Left ventricle myocardium inferior (tissue), 1 donor: ENCODE measurements at regions not wholly inside any gene's neighbourhood (a gene's known extent, or its start where the extent isn't known, plus 50 kb on each side); places are given as distances from the start of the nearest gene placed in this dataset.

Experiments
- DNase-seq: peaks from one replicate; pipeline ENCODE4 v3.0.0-alpha.2; 2020
- H3K27ac ChIP-seq: fragments of 200-600 bp; replicated peaks from 2 replicates; pipeline ENCODE4 v1.8.0; 2021
- H3K27me3 ChIP-seq: fragments of 200-600 bp; 2 replicates; pipeline ENCODE4 v1.8.0; 2021; ENCODE audit warnings: low read depth
- H3K36me3 ChIP-seq: fragments of 200-600 bp; 2 replicates; pipeline ENCODE4 v1.8.0; 2021
- H3K4me1 ChIP-seq: fragments of 200-600 bp; 2 replicates; pipeline ENCODE4 v1.8.0; 2021
- H3K4me3 ChIP-seq: fragments of 200-600 bp; 2 replicates; pipeline ENCODE4 v1.8.0; 2021; ENCODE audit warnings: mild to moderate bottlenecking, moderate library complexity
- H3K9me3 ChIP-seq: fragments of 200-600 bp; replicated peaks from 2 replicates; pipeline ENCODE4 v1.8.0; 2021
- CTCF ChIP-seq: fragments of 200-600 bp; IDR thresholded peaks from 2 replicates; pipeline ENCODE4 v1.8.0; 2021; ENCODE audit warnings: antibody characterized with exemption, mild to moderate bottlenecking, borderline replicate concordance
- intact Hi-C: fragments of 100-400 bp; cut with micrococcal nuclease; formaldehyde crosslinking; loops from one replicate; pipeline ENCODE4 v1.11.0; 2022
- donor health status: DM: no; HTN: yes; CAD: no; lungs with severe emphysema.

DNA sequence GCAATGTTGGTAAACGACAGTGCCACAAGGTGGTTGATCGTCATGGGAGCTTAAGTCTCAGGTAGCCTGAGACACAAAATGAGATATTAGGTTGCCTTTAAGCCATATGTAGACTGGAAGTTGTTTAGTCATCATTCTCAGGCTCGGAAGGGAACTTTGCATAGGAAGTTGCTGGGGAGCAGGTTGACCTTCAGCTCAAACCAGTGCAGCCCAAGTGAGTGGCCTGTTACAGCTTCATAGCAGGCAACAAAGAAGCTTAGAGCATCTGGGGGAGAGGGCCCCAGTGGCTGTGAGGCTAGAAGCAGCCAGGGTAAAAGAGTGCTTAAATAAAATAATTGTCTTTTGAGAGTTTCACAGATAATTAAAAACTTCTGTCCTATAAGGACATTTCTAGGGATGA lies 404.0 kb downstream of the GUCY1A2 start:
- no peaks in the 10 kb centered on the region for H3K36me3 ChIP-seq
- no peak overlapping the region for H3K4me3 ChIP-seq
- H3K9me3 ChIP-seq, result no peaks in the 10 kb centered on the region
- H3K27me3 ChIP-seq, result no peaks in the 10 kb centered on the region
- intact Hi-C loops, result no loop called here
- no peak for DNase-seq
- no peak for TF ChIP-seq CTCF
- no peaks in the 10 kb centered on the region for H3K4me1 ChIP-seq
- no peak overlapping the region for H3K27ac ChIP-seq

DNA sequence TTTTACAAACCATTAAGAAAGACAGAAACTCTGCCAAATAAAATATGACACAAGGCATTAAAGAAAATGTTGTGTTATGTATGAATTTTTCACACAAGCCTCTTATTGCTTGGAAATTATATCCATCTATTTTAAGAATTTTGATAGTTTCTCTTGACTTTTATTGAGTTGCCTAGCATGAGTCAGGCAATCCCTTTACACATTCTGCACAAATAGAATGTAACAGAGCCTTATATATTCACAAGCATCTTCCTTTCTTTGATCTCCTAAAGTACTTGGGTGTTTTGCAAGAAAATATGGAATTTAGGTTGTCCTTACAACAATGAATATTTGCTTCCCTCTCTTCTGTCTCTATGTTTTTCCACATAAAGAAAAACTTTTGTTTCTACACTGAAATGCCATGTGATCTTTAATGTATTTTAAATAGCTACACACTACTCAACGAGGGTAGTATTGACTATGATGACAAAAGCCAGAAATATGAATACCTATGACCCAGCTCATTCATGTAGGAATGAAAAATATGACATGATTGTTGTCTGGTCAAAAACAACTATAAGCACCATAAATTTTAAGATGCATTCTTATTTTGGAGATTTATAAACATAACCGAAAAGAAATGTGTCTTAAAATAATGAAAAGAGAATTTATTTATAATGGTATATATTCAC lies 398.8 kb downstream of the GUCY1A2 start:
- no peak for TF ChIP-seq CTCF
- H3K9me3 ChIP-seq, result no peaks in the 10 kb centered on the region
- H3K4me1 ChIP-seq, result no peaks in the 10 kb centered on the region
- no peak for DNase-seq
- no peak overlapping the region for H3K4me3 ChIP-seq
- no peak overlapping the region for H3K27ac ChIP-seq
- H3K27me3 ChIP-seq, result no peaks in the 10 kb centered on the region
- no peaks in the 10 kb centered on the region for H3K36me3 ChIP-seq
- intact Hi-C loops, result no loop called here

GRCh38 chr11:106621484-106621883 lies 396.8 kb downstream of the GUCY1A2 start:
- H3K4me1 ChIP-seq, result no peaks in the 10 kb centered on the region
- no peaks in the 10 kb centered on the region for H3K27me3 ChIP-seq
- no peaks in the 10 kb centered on the region for H3K9me3 ChIP-seq
- H3K27ac ChIP-seq, result no peak overlapping the region
- DNase-seq, result no peak
- intact Hi-C loops, result no loop called here
- no peak overlapping the region for H3K4me3 ChIP-seq
- TF ChIP-seq CTCF, result no peak
- no peaks in the 10 kb centered on the region for H3K36me3 ChIP-seq
